ENCODE measurements at regions not wholly inside any gene's neighbourhood (a gene's known extent, or its start where the extent isn't known, plus 50 kb on each side); places are given as distances from the start of the nearest gene placed in this dataset.

GRCh38 chr2:40955042-40955441, 503.2 kb upstream of the SLC8A1 start:
- H3K27ac ChIP-seq, result no peak overlapping the region
- H3K27ac Mint-ChIP-seq, result no peak overlapping the region
- H3K36me3 ChIP-seq, result no peaks in the 10 kb centered on the region
- H3K9ac ChIP-seq, result no peak overlapping the region
- H4K20me1 ChIP-seq (ENCODE audit: low read depth), result no peaks in the 10 kb centered on the region
- no peak for TF ChIP-seq CTCF (IDR thresholded peaks at IDR 0.05)
- no peak for TF ChIP-seq EZH2 (IDR thresholded peaks at IDR 0.05)
- no peak for TF ChIP-seq EZH2phosphoT487 (IDR thresholded peaks at IDR 0.05)
- H3K79me2 ChIP-seq (ENCODE audit: low read depth), result no peaks in the 10 kb centered on the region
- H3K27me3 ChIP-seq, result no peaks in the 10 kb centered on the region
- H3K4me1 Mint-ChIP-seq, result no peaks in the 10 kb centered on the region
- no peak overlapping the region for H3K4me2 ChIP-seq
- no peak overlapping the region for H2AFZ ChIP-seq (replicated peaks)
- no peak overlapping the region for H3K4me3 ChIP-seq
- no peaks in the 10 kb centered on the region for H3K4me1 ChIP-seq
- no peaks in the 10 kb centered on the region for H3K9me3 Mint-ChIP-seq
- no peaks in the 10 kb centered on the region for H3K27me3 Mint-ChIP-seq (ENCODE audit: insufficient read depth, low read depth)
- DNase-seq (ENCODE audit: low spot score), result no peak
- H3K36me3 Mint-ChIP-seq, result no peaks in the 10 kb centered on the region
- no peak overlapping the region for H3K4me3 Mint-ChIP-seq
- no peaks in the 10 kb centered on the region for H3K9me3 ChIP-seq (ENCODE audit: low read depth)
- H3F3A ChIP-seq (ENCODE audit: low read depth), result no peaks in the 10 kb centered on the region

GRCh38 chr2:40955635-40956034, 503.7 kb upstream of the SLC8A1 start:
- no peaks in the 10 kb centered on the region for H3K79me2 ChIP-seq (ENCODE audit: low read depth)
- H3K9me3 ChIP-seq (ENCODE audit: low read depth), result no peaks in the 10 kb centered on the region
- H3K9me3 Mint-ChIP-seq, result no peaks in the 10 kb centered on the region
- H3K4me1 Mint-ChIP-seq, result no peaks in the 10 kb centered on the region
- H3K36me3 Mint-ChIP-seq, result no peaks in the 10 kb centered on the region
- no peaks in the 10 kb centered on the region for H3K27me3 ChIP-seq
- H3K27ac ChIP-seq, result no peak overlapping the region
- H3K9ac ChIP-seq, result no peak overlapping the region
- no peak overlapping the region for H3K4me3 Mint-ChIP-seq
- H3K4me3 ChIP-seq, result no peak overlapping the region
- H4K20me1 ChIP-seq (ENCODE audit: low read depth), result no peaks in the 10 kb centered on the region
- H3K27me3 Mint-ChIP-seq (ENCODE audit: insufficient read depth, low read depth), result no peaks in the 10 kb centered on the region
- no peak for DNase-seq (ENCODE audit: low spot score)
- peaks cover 3% of the 10 kb centered on the region for H3K4me1 ChIP-seq
- H2AFZ ChIP-seq (replicated peaks), result no peak overlapping the region
- no peaks in the 10 kb centered on the region for H3K36me3 ChIP-seq
- no peak overlapping the region for H3K27ac Mint-ChIP-seq
- no peaks in the 10 kb centered on the region for H3F3A ChIP-seq (ENCODE audit: low read depth)
- H3K4me2 ChIP-seq, result no peak overlapping the region
- no peak for TF ChIP-seq CTCF (IDR thresholded peaks at IDR 0.05)
- TF ChIP-seq EZH2phosphoT487 (IDR thresholded peaks at IDR 0.05), result no peak
- no peak for TF ChIP-seq EZH2 (IDR thresholded peaks at IDR 0.05)

- no peak overlapping the region for H3K27ac ChIP-seq
- no peak for DNase-seq (ENCODE audit: low spot score)
- no peaks in the 10 kb centered on the region for H3F3A ChIP-seq (ENCODE audit: low read depth)
- H2AFZ ChIP-seq (replicated peaks), result no peak overlapping the region
- no peaks in the 10 kb centered on the region for H3K36me3 ChIP-seq
- no peaks in the 10 kb centered on the region for H3K27me3 Mint-ChIP-seq (ENCODE audit: insufficient read depth, low read depth)
- H3K4me2 ChIP-seq, result no peak overlapping the region
- no peaks in the 10 kb centered on the region for H3K79me2 ChIP-seq (ENCODE audit: low read depth)
- H3K27me3 ChIP-seq, result no peaks in the 10 kb centered on the region
- H3K27ac Mint-ChIP-seq, result no peak overlapping the region
- H3K4me1 Mint-ChIP-seq, result no peaks in the 10 kb centered on the region
- no peak overlapping the region for H3K4me3 Mint-ChIP-seq
- no peaks in the 10 kb centered on the region for H4K20me1 ChIP-seq (ENCODE audit: low read depth)
- no peak overlapping the region for H3K9ac ChIP-seq
- no peaks in the 10 kb centered on the region for H3K36me3 Mint-ChIP-seq
- no peaks in the 10 kb centered on the region for H3K9me3 ChIP-seq (ENCODE audit: low read depth)
- no peaks in the 10 kb centered on the region for H3K9me3 Mint-ChIP-seq
- H3K4me1 ChIP-seq, result peaks cover 5% of the 10 kb centered on the region
- H3K4me3 ChIP-seq, result no peak overlapping the region
- TF ChIP-seq EZH2phosphoT487 (IDR thresholded peaks at IDR 0.05), result no peak
- TF ChIP-seq CTCF (IDR thresholded peaks at IDR 0.05), result no peak
- TF ChIP-seq EZH2 (IDR thresholded peaks at IDR 0.05), result no peak
These were observed 505.6 kb upstream of the SLC8A1 start for GRCh38 chr2:40957508-40957907.

GRCh38 chr2:40962026-40962425, 510.1 kb upstream of the SLC8A1 start:
- H3K9me3 ChIP-seq (ENCODE audit: low read depth), result no peaks in the 10 kb centered on the region
- H3K27me3 Mint-ChIP-seq (ENCODE audit: insufficient read depth, low read depth), result peaks cover 2% of the 10 kb centered on the region
- peaks cover 5% of the 10 kb centered on the region for H3K4me1 ChIP-seq
- H3K36me3 Mint-ChIP-seq, result no peaks in the 10 kb centered on the region
- H3K27me3 ChIP-seq, result no peaks in the 10 kb centered on the region
- no peaks in the 10 kb centered on the region for H3F3A ChIP-seq (ENCODE audit: low read depth)
- H3K4me3 ChIP-seq, result no peak overlapping the region
- H3K36me3 ChIP-seq, result no peaks in the 10 kb centered on the region
- peaks cover under 1% of the 10 kb centered on the region for H3K9me3 Mint-ChIP-seq
- no peak overlapping the region for H3K9ac ChIP-seq
- no peak overlapping the region for H2AFZ ChIP-seq (replicated peaks)
- no peaks in the 10 kb centered on the region for H4K20me1 ChIP-seq (ENCODE audit: low read depth)
- no peak for DNase-seq (ENCODE audit: low spot score)
- H3K4me3 Mint-ChIP-seq, result no peak overlapping the region
- H3K27ac ChIP-seq, result no peak overlapping the region
- no peaks in the 10 kb centered on the region for H3K79me2 ChIP-seq (ENCODE audit: low read depth)
- TF ChIP-seq CTCF (IDR thresholded peaks at IDR 0.05), result no peak
- no peak for TF ChIP-seq EZH2 (IDR thresholded peaks at IDR 0.05)
- no peak for TF ChIP-seq EZH2phosphoT487 (IDR thresholded peaks at IDR 0.05)
- no peak overlapping the region for H3K27ac Mint-ChIP-seq
- H3K4me1 Mint-ChIP-seq, result no peaks in the 10 kb centered on the region
- no peak overlapping the region for H3K4me2 ChIP-seq

Measured in neural progenitor cell (in vitro differentiated cells).